ENCODE measurements at regions not wholly inside any gene's neighbourhood (a gene's known extent, or its start where the extent isn't known, plus 50 kb on each side); places are given as distances from the start of the nearest gene placed in this dataset.

DNA sequence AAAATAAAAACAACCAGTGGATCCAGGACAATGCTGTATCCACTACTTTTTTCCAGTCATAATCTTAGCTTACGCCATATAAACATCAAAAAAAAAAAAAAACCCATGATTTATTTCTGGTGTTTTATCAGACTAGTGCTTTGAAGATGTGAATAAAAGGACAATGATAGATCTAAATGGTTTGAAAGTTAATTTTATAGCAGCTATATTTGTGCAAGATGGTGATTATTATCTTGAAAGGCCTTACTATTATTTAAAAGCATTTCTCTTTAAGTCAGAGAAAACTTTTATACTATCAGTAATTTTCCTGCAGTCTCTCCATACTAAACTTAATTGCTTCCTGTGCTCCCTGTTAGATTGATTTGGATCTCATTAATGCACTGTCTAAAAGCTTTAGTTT lies 670.3 kb downstream of the TBL1XR1 start:
- H3K4me3 ChIP-seq (ENCODE audit: control insufficient read depth, low read depth, low read length): no peak overlapping the region
- no peak for DNase-seq (ENCODE audit: low read depth)
- TF ChIP-seq, protein P1, sequence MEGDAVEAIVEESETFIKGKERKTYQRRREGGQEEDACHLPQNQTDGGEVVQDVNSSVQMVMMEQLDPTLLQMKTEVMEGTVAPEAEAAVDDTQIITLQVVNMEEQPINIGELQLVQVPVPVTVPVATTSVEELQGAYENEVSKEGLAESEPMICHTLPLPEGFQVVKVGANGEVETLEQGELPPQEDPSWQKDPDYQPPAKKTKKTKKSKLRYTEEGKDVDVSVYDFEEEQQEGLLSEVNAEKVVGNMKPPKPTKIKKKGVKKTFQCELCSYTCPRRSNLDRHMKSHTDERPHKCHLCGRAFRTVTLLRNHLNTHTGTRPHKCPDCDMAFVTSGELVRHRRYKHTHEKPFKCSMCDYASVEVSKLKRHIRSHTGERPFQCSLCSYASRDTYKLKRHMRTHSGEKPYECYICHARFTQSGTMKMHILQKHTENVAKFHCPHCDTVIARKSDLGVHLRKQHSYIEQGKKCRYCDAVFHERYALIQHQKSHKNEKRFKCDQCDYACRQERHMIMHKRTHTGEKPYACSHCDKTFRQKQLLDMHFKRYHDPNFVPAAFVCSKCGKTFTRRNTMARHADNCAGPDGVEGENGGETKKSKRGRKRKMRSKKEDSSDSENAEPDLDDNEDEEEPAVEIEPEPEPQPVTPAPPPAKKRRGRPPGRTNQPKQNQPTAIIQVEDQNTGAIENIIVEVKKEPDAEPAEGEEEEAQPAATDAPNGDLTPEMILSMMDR (IDR thresholded peaks at IDR 0.05; ENCODE audit: control insufficient read depth, insufficient read depth, low read depth, low read length, missing control alignments): no peak

DNA sequence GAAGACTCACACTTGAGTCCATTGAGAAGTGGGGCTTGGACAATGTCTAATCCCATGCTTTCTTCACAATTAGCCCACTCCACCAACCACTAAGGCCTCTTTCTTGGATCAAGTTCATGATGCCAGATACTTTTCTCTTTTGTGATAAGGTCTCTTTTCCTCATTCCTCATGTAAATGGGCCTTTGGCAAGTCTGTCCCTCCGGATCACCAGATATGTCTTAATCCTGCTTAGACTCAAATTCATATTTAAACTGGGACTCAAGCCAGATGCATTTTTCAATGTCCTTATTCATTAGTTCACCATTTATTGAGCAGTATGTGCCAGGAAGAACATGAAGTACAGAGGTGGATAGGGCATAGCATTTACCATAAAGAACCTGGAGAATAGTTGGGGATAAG lies 671.1 kb downstream of the TBL1XR1 start:
- no peak overlapping the region for H3K4me3 ChIP-seq (ENCODE audit: control insufficient read depth, low read depth, low read length)
- no peak for DNase-seq (ENCODE audit: low read depth)

DNA sequence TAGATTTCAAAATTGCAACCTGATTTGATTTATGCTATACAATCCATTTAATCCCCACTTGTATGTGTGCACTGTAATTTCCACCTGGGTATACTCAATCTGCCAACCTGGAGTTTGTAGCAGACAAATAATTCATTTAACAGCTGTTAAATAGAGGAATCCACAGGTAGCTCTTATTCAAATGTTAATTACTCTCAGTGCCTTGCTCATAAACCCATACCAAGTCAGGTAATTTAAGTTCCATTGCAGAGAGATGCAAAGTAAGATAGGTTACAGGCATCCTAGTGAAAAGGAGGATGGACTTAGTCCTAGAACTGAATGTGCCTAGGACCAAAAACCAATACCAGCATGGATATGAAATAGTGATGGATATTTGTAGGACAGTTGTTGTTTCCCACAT lies 674.2 kb downstream of the TBL1XR1 start:
- no peak for DNase-seq (ENCODE audit: low read depth)
- TF ChIP-seq, protein P1 (IDR thresholded peaks at IDR 0.05; ENCODE audit: control insufficient read depth, insufficient read depth, low read depth, low read length, missing control alignments): no peak
- no peak overlapping the region for H3K4me3 ChIP-seq (ENCODE audit: control insufficient read depth, low read depth, low read length)

More for the DNA sequence above, 671.1 kb downstream of the TBL1XR1 start:
- TF ChIP-seq, protein P1 (IDR thresholded peaks at IDR 0.05; ENCODE audit: control insufficient read depth, insufficient read depth, low read depth, low read length, missing control alignments): no peak

DNA sequence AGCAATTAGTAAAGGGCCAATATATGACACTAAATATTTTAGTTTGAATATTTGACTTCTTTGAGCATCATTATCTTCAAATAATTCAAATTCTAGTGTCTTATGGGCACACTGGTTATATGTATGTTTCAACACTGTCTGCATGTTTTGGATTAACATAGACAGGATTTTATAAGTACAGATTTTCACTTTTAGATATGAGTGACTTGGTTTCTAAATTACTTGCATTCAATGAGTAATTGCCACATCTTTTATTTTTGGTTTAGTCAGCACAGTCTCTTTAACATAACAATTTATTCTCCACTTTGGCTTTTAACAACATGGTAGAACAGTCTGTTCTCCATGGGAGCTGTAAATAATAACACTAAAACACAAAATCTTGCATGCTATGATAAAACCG lies 674.8 kb downstream of the TBL1XR1 start:
- TF ChIP-seq, protein P1 (IDR thresholded peaks at IDR 0.05; ENCODE audit: control insufficient read depth, insufficient read depth, low read depth, low read length, missing control alignments): no peak
- H3K4me3 ChIP-seq (ENCODE audit: control insufficient read depth, low read depth, low read length): no peak overlapping the region
- no peak for DNase-seq (ENCODE audit: low read depth)

DNA sequence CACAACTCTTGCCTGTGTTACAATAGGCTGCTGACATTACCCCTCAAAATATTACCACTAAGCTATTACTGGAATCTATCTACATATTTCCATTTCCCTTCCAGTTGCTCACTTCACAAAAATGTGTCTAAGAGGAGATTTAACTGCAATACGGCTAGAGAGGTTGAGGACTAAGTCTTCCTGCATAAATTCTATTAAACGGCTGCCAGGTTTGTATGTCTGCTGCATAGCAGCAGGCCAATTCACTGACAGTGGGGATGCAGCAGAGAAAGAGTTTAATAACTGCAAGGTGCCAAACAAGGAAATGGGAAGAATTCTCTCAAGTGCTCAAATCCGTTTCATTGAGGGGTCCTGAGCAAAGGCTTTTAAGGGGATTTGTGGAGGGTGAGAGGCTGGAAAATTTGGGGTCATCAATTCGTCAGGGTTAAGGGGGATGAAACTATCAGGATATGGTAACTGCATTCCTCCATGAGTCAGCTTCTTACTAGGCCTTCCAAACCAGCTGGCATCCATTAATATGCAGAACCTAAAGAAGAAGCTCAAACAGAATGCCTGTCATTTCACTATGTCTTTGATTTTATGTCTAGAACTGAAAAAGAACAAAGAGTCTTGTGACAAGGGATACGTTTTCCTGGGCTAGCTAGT lies 675.6 kb downstream of the TBL1XR1 start:
- TF ChIP-seq, protein P1 (IDR thresholded peaks at IDR 0.05; ENCODE audit: control insufficient read depth, insufficient read depth, low read depth, low read length, missing control alignments): no peak
- no peak overlapping the region for H3K4me3 ChIP-seq (ENCODE audit: control insufficient read depth, low read depth, low read length)
- peak; percentile 59 for DNase-seq (ENCODE audit: low read depth)

DNA sequence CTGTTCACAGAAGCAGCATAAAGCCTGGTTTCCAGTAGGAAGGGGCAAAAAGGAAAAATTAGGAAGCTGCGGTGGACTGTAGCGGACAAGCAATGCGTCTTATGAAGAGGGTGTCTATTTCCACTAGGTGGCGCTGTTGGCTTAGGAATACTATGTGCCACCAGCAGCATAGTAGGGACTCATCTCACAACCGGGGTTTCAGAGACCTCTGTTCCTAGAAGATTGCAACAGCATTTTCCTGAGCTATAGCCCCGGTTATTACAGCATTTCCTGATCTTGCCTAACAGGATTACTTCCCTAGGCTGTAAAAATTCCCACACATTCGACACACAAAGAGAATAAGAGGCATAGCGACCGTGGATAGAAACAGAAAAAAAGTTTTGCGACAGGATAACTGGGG lies 683.0 kb downstream of the TBL1XR1 start:
- H3K4me3 ChIP-seq (ENCODE audit: control insufficient read depth, low read depth, low read length): no peak overlapping the region
- DNase-seq (ENCODE audit: low read depth): peak; percentile 17
- TF ChIP-seq, protein P1 (IDR thresholded peaks at IDR 0.05; ENCODE audit: control insufficient read depth, insufficient read depth, low read depth, low read length, missing control alignments): peak; percentile 57

Data from AG09309 (cell line).